Neural progenitor cell (in vitro differentiated cells): ENCODE measurements at regions not wholly inside any gene's neighbourhood (a gene's known extent, or its start where the extent isn't known, plus 50 kb on each side); places are given as distances from the start of the nearest gene placed in this dataset.

Source experiments
- DNase-seq: peaks from one replicate; pipeline ENCODE4 v3.0.0-alpha.2; 2016; ENCODE audit warnings: low spot score
- H2AFZ ChIP-seq: fragments of 200-600 bp; sonication (generic); replicated peaks from 2 replicates; pipeline ENCODE4 v1.6.1; 2016; ENCODE audit warnings: antibody characterized with exemption
- H3F3A ChIP-seq: fragments of 200-600 bp; sonication (generic); 2 replicates; pipeline ENCODE4 v1.6.1; 2016; ENCODE audit warnings: antibody characterized with exemption, low read depth
- H3K27ac ChIP-seq: fragments of 200-600 bp; sonication (generic); 2 replicates; pipeline ENCODE4 v1.5.1; 2016; ENCODE audit warnings: mild to moderate bottlenecking
- H3K27me3 ChIP-seq: fragments of 200-600 bp; sonication (generic); 2 replicates; pipeline ENCODE4 v1.6.1; 2016; ENCODE audit warnings: mild to moderate bottlenecking, moderate library complexity
- H3K36me3 ChIP-seq: fragments of 200-600 bp; sonication (generic); 2 replicates; pipeline ENCODE4 v1.5.1; 2016
- H3K4me1 ChIP-seq: fragments of 200-600 bp; sonication (generic); 2 replicates; pipeline ENCODE4 v1.6.1; 2016; ENCODE audit warnings: mixed run types
- H3K4me2 ChIP-seq: fragments of 200-600 bp; sonication (generic); 2 replicates; pipeline ENCODE4 v1.6.1; 2016
- H3K4me3 ChIP-seq: fragments of 200-600 bp; sonication (generic); 2 replicates; pipeline ENCODE4 v1.5.1; 2016
- H3K79me2 ChIP-seq: fragments of 200-600 bp; sonication (generic); 2 replicates; pipeline ENCODE4 v1.6.1; 2016; ENCODE audit warnings: low read depth
- H3K9ac ChIP-seq: fragments of 200-600 bp; sonication (generic); 2 replicates; pipeline ENCODE4 v1.6.1; 2016
- H3K9me3 ChIP-seq: fragments of 200-600 bp; sonication (generic); 2 replicates; pipeline ENCODE4 v1.5.1; 2016; ENCODE audit warnings: low read depth
- H4K20me1 ChIP-seq: fragments of 200-600 bp; sonication (generic); 2 replicates; pipeline ENCODE4 v1.6.1; 2016; ENCODE audit warnings: low read depth
- H3K27ac Mint-ChIP-seq: 3 replicates; pipeline ENCODE4 v1.8.0; 2021; ENCODE audit warnings: mixed read lengths
- H3K27me3 Mint-ChIP-seq: 2 replicates; pipeline ENCODE4 v1.8.0; 2022; ENCODE audit warnings: low read depth, mild to moderate bottlenecking, inconsistent platforms, moderate library complexity, mixed read lengths; ENCODE audit not compliant: insufficient read depth
- H3K36me3 Mint-ChIP-seq: 3 replicates; pipeline ENCODE4 v1.8.0; 2021; ENCODE audit warnings: mixed read lengths
- H3K4me1 Mint-ChIP-seq: 3 replicates; pipeline ENCODE4 v1.8.0; 2021; ENCODE audit warnings: mixed read lengths
- H3K4me3 Mint-ChIP-seq: 3 replicates; pipeline ENCODE4 v1.8.0; 2021; ENCODE audit warnings: mild to moderate bottlenecking, moderate library complexity, mixed read lengths
- H3K9me3 Mint-ChIP-seq: 3 replicates; pipeline ENCODE4 v1.8.0; 2020; ENCODE audit warnings: mixed read lengths
- CTCF ChIP-seq: fragments of 200-600 bp; sonication (generic); IDR thresholded peaks from 2 replicates; pipeline ENCODE4 v1.5.1; 2017; ENCODE audit warnings: antibody characterized with exemption, mild to moderate bottlenecking
- EZH2 ChIP-seq: fragments of 200-600 bp; sonication (generic); IDR thresholded peaks from 2 replicates; pipeline ENCODE4 v1.6.1; 2017; ENCODE audit warnings: antibody characterized with exemption, mild to moderate bottlenecking, moderate library complexity
- EZH2phosphoT487 ChIP-seq: fragments of 200-600 bp; sonication (generic); IDR thresholded peaks from 2 replicates; pipeline ENCODE4 v1.6.1; 2017; ENCODE audit warnings: antibody characterized with exemption

GRCh38 chr9:129411501-129412175 is 209.3 kb downstream of the C9orf50 start:
- peaks cover 70% of the 10 kb centered on the region for H3K4me1 Mint-ChIP-seq
- H3K36me3 ChIP-seq = no peaks in the 10 kb centered on the region
- peaks cover 39% of the 10 kb centered on the region for H3F3A ChIP-seq
- TF ChIP-seq EZH2 (no peak), CTCF (no peak), EZH2phosphoT487 (no peak)
- H3K27ac ChIP-seq = no peak overlapping the region
- H3K36me3 Mint-ChIP-seq = peaks cover 8% of the 10 kb centered on the region
- no peaks in the 10 kb centered on the region for H3K27me3 ChIP-seq
- peaks cover 39% of the 10 kb centered on the region for H3K4me1 ChIP-seq
- H4K20me1 ChIP-seq = no peaks in the 10 kb centered on the region
- no peak overlapping the region for H2AFZ ChIP-seq
- H3K4me3 Mint-ChIP-seq = peak overlapping the region; percentile 33
- peak overlapping the region; percentile 53 for H3K27ac Mint-ChIP-seq
- no peaks in the 10 kb centered on the region for H3K79me2 ChIP-seq
- peaks cover 12% of the 10 kb centered on the region for H3K9me3 Mint-ChIP-seq
- H3K4me3 ChIP-seq = no peak overlapping the region
- no peaks in the 10 kb centered on the region for H3K9me3 ChIP-seq
- no peak overlapping the region for H3K9ac ChIP-seq
- H3K4me2 ChIP-seq = no peak overlapping the region
- H3K27me3 Mint-ChIP-seq = peaks cover 23% of the 10 kb centered on the region
- DNase-seq = no peak

GRCh38 chr9:129410226-129410625 is 210.7 kb downstream of the C9orf50 start:
- H3K27ac ChIP-seq = no peak overlapping the region
- Mint-ChIP-seq H3K4me3 (peak overlapping the region; percentile 73), H3K4me1 (peaks cover 66% of the 10 kb centered on the region), H3K27me3 (peaks cover 29% of the 10 kb centered on the region), H3K9me3 (peaks cover 14% of the 10 kb centered on the region), H3K36me3 (peaks cover 8% of the 10 kb centered on the region), H3K27ac (peak overlapping the region; percentile 39)
- H3K4me1 ChIP-seq = peaks cover 30% of the 10 kb centered on the region
- H3K27me3 ChIP-seq = no peaks in the 10 kb centered on the region
- H3K36me3 ChIP-seq = no peaks in the 10 kb centered on the region
- no peak for DNase-seq
- H2AFZ ChIP-seq = no peak overlapping the region
- no peak overlapping the region for H3K9ac ChIP-seq
- TF ChIP-seq CTCF (no peak), EZH2 (no peak), EZH2phosphoT487 (no peak)
- H4K20me1 ChIP-seq = no peaks in the 10 kb centered on the region
- peaks cover 28% of the 10 kb centered on the region for H3F3A ChIP-seq
- no peak overlapping the region for H3K4me2 ChIP-seq
- H3K9me3 ChIP-seq = no peaks in the 10 kb centered on the region
- no peaks in the 10 kb centered on the region for H3K79me2 ChIP-seq
- no peak overlapping the region for H3K4me3 ChIP-seq

- peak overlapping the region; percentile 91 for H3K27ac Mint-ChIP-seq
- peaks cover 14% of the 10 kb centered on the region for H3K9me3 Mint-ChIP-seq
- Histone ChIP-seq H3K4me2 (no peak overlapping the region), H3K79me2 (no peaks in the 10 kb centered on the region), H2AFZ (no peak overlapping the region), H3K9me3 (no peaks in the 10 kb centered on the region), H3K36me3 (no peaks in the 10 kb centered on the region), H3K4me3 (no peak overlapping the region), H3K27ac (no peak overlapping the region), H3K9ac (no peak overlapping the region), H3K4me1 (peaks cover 26% of the 10 kb centered on the region), H3F3A (peaks cover 13% of the 10 kb centered on the region), H3K27me3 (no peaks in the 10 kb centered on the region), H4K20me1 (no peaks in the 10 kb centered on the region)
- H3K27me3 Mint-ChIP-seq = peaks cover 26% of the 10 kb centered on the region
- TF ChIP-seq EZH2phosphoT487 (no peak), CTCF (no peak), EZH2 (no peak)
- DNase-seq = no peak
- H3K36me3 Mint-ChIP-seq = peaks cover 8% of the 10 kb centered on the region
- no peak overlapping the region for H3K4me3 Mint-ChIP-seq
- peaks cover 63% of the 10 kb centered on the region for H3K4me1 Mint-ChIP-seq
Measured at GRCh38 chr9:129408535-129409215, 212.2 kb downstream of the C9orf50 start.
